ENCODE measurements at regions not wholly inside any gene's neighbourhood (a gene's known extent, or its start where the extent isn't known, plus 50 kb on each side); places are given as distances from the start of the nearest gene placed in this dataset.

- WGBS (ENCODE audit: extremely low coverage, insufficient read length, low lambda C conversion rate) = 100% methylated on average over 2 of the region's 13 CpGs
- Histone ChIP-seq H4K5ac (ENCODE audit: insufficient read length, low read depth, low read length) (no peak overlapping the region), H2BK20ac (ENCODE audit: low read depth, low read length, poor library complexity, severe bottlenecking) (no peak overlapping the region), H3K79me2 (ENCODE audit: insufficient read depth, low read length) (no peaks in the 10 kb centered on the region), H3K9ac (ENCODE audit: extremely low read depth, insufficient read length, low read length) (no peak overlapping the region), H4K8ac (replicated peaks; ENCODE audit: insufficient read length, low read depth, low read length) (no peak overlapping the region), H2BK12ac (ENCODE audit: insufficient read length, low read depth, low read length) (no peak overlapping the region), H3K27me3 (ENCODE audit: insufficient read depth, low read length) (no peaks in the 10 kb centered on the region), H2BK120ac (ENCODE audit: low read depth, low read length, poor library complexity, severe bottlenecking) (no peak overlapping the region), H2AK5ac (ENCODE audit: insufficient read length, low read length) (no peak overlapping the region), H4K91ac (ENCODE audit: insufficient read length, low read depth, low read length) (no peak overlapping the region), H3K23ac (ENCODE audit: insufficient read length, low read depth, low read length) (no peak overlapping the region), H3K79me1 (ENCODE audit: insufficient read depth, low read depth, low read length, poor library complexity, severe bottlenecking) (no peaks in the 10 kb centered on the region), H3T11ph (ENCODE audit: low read length) (no peak overlapping the region), H3K9me3 (ENCODE audit: control insufficient read depth, low read depth, low read length) (no peaks in the 10 kb centered on the region), H3K4ac (ENCODE audit: low read depth, low read length) (no peak overlapping the region), H2BK5ac (ENCODE audit: insufficient read length, low read length) (no peak overlapping the region), H3K14ac (ENCODE audit: insufficient read depth, low read length) (no peak overlapping the region), H3K4me2 (ENCODE audit: insufficient read depth, insufficient read length, low read length) (no peak overlapping the region), H2BK15ac (ENCODE audit: low read depth, low read length) (no peak overlapping the region), H2AFZ (ENCODE audit: low read length) (no peak overlapping the region), H3K56ac (ENCODE audit: insufficient read length, low read depth, low read length) (no peak overlapping the region), H3K4me1 (ENCODE audit: insufficient read depth, low read length) (no peaks in the 10 kb centered on the region), H3K27ac (ENCODE audit: insufficient read length, low read depth, low read length) (no peak overlapping the region), H4K20me1 (ENCODE audit: control insufficient read depth, insufficient read depth, insufficient read length) (no peaks in the 10 kb centered on the region), H3K18ac (ENCODE audit: insufficient read length, low read depth, low read length) (no peak overlapping the region), H3K23me2 (ENCODE audit: insufficient read length, low read depth, low read length, poor library complexity, severe bottlenecking) (no peaks in the 10 kb centered on the region)
- Mint-ChIP-seq H3K36me3 (ENCODE audit: insufficient read depth in 1 of 3, low read depth in 3 of 3) (no peaks in the 10 kb centered on the region), H3K9me3 (no peaks in the 10 kb centered on the region; a peak in 1 of 5 replicates), H3K4me3 (no peak overlapping the region), H3K4me1 (peaks cover 24 to 47% of the 10 kb centered on the region in 2 experiments), H3K27me3 (ENCODE audit: low read depth) (peaks cover 20% of the 10 kb centered on the region), H3K27ac (no peak overlapping the region)
- TF ChIP-seq CTCF (conservative IDR thresholded peaks at IDR 0.05) = no peak
- peak; percentile 20 for DNase-seq
Measured at GRCh38 chr3:194265996-194266964, 84.8 kb downstream of the CPN2 start.

Data from H9 (cell line).